GM19397 (cell line): ENCODE measurements at regions not wholly inside any gene's neighbourhood (a gene's known extent, or its start where the extent isn't known, plus 50 kb on each side); places are given as distances from the start of the nearest gene placed in this dataset.

ENCODE experiments used
- ATAC-seq: cut with Tn5 transposase; IDR thresholded peaks from one replicate; pipeline ENCODE4 v1.9.1; 2021; ENCODE audit warnings: mild to moderate bottlenecking, moderate library complexity; ENCODE audit not compliant: unreplicated experiment

- ATAC-seq: no peak
These were observed 132.9 kb downstream of the SLITRK6 start for GRCh38 chr13:85666356-85666755.

DNA sequence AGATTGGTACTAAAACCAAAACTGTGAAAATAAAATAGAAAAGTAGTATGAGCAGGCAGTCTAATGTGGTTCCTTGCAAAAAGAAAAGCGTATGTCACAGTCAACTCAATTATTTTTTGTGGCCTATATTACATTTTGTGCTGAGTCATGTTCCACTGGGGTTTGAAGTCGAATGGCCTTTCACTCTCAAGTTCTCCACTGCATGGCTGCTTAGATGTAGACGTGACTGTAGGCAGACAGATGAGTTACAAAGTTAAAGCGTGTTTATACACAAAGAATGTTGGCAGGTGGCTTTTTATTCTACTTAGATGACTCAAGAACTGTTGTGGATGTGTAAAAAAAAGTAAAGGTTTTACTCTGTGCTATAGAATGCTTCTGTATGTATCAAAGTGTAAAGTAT lies 133.9 kb downstream of the SLITRK6 start:
- no peak for ATAC-seq

DNA sequence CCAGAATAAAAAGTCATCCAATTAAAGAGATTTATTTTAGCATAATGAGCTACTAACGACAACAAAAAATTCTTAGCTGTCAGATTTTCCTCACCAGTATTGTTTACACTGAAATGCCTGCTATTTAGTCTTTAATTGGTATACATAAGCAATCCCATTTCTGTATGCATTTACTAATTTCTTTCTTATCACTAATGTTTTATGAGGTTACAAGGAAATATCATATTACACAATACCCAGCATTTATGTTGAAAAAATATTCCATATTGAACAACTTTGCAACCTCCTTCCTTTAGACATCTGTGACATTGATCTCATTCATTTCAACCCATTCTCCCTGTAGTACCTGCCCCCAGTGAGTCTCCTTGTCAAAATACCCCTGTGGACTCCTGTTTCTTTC lies 135.4 kb downstream of the SLITRK6 start:
- ATAC-seq: no peak

GRCh38 chr13:85662186-85662585 lies 137.0 kb downstream of the SLITRK6 start:
- no peak for ATAC-seq

DNA sequence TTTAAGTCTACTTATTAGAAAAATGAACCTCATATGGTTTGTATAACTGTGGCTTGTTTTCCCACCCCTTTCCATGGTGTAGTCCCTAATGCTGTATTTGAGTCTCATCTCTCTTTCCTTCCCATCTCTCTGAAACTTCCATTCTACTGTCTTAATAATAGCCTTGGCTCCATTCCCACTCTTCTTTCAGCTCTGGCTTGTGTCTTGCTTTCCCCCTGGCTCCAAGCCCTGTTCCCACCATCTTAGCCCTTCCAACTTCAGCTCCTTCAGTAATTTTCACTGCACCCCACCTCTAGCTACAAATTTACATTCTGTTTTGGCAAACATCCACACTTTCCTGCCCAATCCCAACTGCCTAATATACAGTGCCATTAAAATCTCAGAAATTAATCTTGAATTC lies 137.5 kb downstream of the SLITRK6 start:
- no peak for ATAC-seq

- no peak for ATAC-seq
These were observed 139.7 kb downstream of the SLITRK6 start for GRCh38 chr13:85659493-85659892.

- ATAC-seq: no peak
These were observed 141.3 kb downstream of the SLITRK6 start for GRCh38 chr13:85657942-85658341.

DNA sequence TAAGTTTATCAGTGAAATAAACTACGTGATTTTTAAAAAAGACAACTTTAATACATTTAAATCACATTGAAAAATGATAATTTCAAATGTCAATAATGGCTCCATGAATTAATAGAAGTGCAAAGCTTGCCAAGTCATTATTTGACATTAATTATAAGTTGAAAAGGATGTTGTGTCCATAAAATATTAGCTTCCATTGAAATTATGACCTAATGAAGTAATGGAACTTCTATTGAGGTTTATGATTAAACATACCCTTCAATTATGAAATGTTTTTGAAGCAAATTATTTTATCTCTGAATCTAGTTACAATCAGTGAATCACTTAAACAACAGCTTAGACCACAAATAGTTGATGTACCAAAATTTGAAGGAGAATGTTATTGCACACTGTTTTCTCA lies 144.2 kb downstream of the SLITRK6 start:
- no peak for ATAC-seq

DNA sequence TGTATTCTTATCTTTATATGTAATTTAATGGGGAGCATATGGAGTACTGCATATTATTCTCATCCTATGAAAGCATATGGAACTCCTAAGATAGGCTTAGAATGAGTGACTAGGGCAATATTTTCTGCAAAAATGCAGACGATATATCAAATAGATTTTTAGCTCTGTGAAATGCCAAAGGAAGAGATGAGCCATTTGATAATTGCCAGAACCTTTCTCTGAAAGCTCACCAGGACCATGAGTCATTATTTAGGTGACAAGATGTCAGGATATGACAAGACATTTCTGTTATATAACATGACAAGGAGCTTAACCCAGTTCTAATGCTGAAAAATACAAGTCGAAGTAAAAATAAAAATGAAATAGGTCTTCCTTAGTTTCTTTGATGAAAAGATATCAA lies 145.0 kb downstream of the SLITRK6 start:
- ATAC-seq: no peak

GRCh38 chr13:85653681-85654080 lies 145.5 kb downstream of the SLITRK6 start:
- ATAC-seq: no peak

- ATAC-seq: no peak
These were observed 146.7 kb downstream of the SLITRK6 start for GRCh38 chr13:85652491-85652890.

GRCh38 chr13:85651440-85651839 lies 147.8 kb downstream of the SLITRK6 start:
- ATAC-seq: no peak

GRCh38 chr13:85650613-85651012 lies 148.6 kb downstream of the SLITRK6 start:
- ATAC-seq: no peak

GRCh38 chr13:85640727-85641126 lies 158.5 kb downstream of the SLITRK6 start:
- no peak for ATAC-seq

- ATAC-seq: no peak
These were observed 160.3 kb downstream of the SLITRK6 start for GRCh38 chr13:85638815-85639393.

- no peak for ATAC-seq
These were observed 161.0 kb downstream of the SLITRK6 start for GRCh38 chr13:85638265-85638664.

DNA sequence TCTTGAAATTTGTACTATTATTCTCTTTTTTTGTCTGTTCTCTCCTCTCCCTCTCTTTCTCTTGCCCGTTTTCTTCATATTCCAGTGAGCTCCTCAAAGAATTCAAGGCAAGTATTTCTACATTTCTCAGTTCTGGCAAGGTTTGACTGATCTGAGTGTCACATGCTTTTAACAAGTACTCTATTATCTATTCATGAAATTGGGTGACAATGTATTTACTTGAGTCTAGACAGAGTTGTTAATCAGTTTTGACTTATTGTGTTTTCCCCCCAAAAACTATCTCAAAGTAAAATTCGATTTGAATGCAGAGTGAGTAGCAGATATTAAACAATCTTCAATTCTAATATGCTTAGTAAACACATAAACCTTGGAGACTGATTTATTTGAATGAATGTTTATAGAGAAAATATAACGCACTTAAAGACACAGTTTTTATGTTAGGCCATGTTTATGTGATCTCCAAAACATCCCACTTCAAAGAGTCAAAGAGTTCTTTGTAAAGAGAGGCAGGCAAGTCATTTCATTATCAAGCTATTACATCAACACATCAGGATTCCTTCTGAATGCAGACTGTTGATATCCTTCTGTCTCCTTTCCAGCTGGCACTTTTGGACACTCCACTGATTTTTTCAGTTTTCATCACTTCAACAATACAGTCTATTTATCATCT lies 166.6 kb downstream of the SLITRK6 start:
- no peak for ATAC-seq

DNA sequence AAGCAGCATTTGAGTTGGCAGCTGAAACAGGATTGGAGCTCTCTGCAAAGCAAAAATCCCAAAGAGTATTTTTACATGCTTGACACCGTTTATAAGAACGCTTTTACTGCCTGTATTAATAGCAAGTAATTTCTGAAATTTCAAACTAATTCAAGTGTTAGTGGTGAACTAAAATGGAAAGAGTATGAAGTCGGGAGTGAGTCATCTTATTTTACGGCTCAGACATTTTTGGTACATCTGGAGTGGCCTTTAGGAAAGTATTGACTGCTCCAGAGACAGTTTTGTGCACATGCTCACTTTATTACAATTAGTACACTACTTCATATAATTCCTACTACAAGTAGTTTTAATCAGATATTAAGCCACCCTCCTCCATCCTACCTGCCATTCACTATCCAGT lies 167.4 kb downstream of the SLITRK6 start:
- no peak for ATAC-seq

DNA sequence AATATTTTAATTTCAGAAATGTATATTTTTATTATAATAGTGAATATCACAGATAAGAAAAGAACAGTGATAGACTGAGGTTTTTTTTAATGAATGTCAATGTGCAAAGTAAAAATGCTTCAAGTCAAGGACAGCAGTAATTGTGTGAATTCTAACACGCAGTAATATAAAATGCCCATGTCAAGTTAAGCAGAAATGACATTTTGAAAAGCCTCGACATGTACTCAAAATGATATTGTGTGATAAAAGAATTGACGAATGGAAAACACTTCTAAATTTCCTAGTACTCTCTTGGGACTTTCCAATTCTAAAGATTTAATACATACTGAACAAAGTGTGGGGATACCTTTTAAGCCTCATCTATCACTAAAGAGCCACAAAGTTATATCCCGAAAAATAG lies 172.6 kb downstream of the SLITRK6 start:
- no peak for ATAC-seq

DNA sequence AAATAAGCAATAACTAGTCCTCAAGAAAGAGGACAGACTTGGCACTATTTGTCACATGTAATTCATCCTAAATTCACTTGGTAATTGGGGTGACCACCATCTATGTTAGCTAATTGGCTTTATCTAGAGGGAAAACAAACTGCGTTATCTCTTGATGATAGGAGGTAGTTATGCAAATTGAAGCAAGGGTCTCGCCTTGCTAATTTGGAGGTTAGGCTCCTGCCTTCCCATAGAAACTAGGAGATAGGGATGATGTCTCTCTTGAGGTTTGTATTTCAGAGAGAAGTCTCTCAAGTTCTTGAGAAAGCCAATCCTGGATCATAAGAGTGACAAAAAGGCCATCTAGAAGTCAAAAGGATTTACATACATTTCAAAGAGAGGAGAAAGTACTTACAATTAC lies 179.9 kb downstream of the SLITRK6 start:
- no peak for ATAC-seq

DNA sequence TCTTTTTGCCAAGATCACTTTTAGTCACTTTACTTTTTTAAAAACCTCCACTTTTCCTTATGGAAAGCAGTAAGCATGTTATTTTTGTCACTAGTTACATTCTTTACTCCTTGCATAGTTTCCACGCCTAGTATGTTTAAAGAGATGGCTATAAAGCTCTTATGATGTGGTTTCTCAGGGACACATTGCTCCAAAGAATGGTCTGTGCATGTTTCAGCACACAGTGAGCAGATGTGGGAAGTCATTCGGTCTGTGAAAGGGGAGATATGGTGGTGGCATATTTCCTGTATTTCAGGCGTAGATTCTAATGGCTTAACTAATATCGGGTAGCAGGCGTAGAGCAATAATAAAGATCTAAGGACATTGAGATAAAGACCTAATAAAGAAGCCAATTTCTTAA lies 180.7 kb downstream of the SLITRK6 start:
- ATAC-seq: no peak

GRCh38 chr13:85616275-85616674 lies 182.9 kb downstream of the SLITRK6 start:
- ATAC-seq: no peak

DNA sequence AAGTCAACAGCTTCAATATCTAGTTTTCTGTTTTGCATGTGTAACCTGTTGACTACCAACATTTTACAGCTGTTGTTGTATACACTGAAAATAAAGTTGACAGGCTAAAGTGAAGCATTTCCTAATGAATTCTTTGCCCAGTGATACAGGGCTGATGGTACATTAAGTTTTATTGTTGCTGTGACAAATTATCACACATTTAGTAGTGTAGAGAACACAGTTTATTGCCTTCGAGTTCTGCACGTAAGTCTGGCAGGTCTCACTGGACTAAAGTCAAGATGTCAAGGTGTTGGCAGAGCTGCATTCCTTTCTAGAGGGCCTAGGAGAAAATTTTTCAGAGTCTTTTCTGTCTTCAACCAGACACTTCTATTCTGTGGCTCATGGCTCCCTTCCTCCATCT lies 184.2 kb downstream of the SLITRK6 start:
- ATAC-seq: no peak
